Activated CD4-positive, alpha-beta T cell treated with anti-CD3 and anti-CD28 coated beads for 4 hours (primary cell): ENCODE measurements at regions not wholly inside any gene's neighbourhood (a gene's known extent, or its start where the extent isn't known, plus 50 kb on each side); places are given as distances from the start of the nearest gene placed in this dataset.

Source experiments
- DNase-seq, 2 donors: peaks; one replicate each; pipeline ENCODE4 v3.0.0-alpha.2; 2020

GRCh38 chr2:43127208-43127940, 99.0 kb downstream of the ZFP36L2 start:
- peak; percentile 91 to 93 for DNase-seq

- no peak for DNase-seq
Observed at GRCh38 chr2:43126817-43127207, 99.6 kb downstream of the ZFP36L2 start.

GRCh38 chr2:43125090-43125998, 101.1 kb downstream of the ZFP36L2 start:
- no peak for DNase-seq

- DNase-seq: no peak
Observed at GRCh38 chr2:43124687-43125057, 101.7 kb downstream of the ZFP36L2 start.

- no peak for DNase-seq
Observed at GRCh38 chr2:43123981-43124686, 102.3 kb downstream of the ZFP36L2 start.

- no peak for DNase-seq
Observed at GRCh38 chr2:43123486-43123885, 102.9 kb downstream of the ZFP36L2 start.

GRCh38 chr2:43123028-43123427, 103.4 kb downstream of the ZFP36L2 start:
- no peak for DNase-seq

- DNase-seq: no peak
Observed at GRCh38 chr2:43121580-43122314, 104.7 kb downstream of the ZFP36L2 start.

GRCh38 chr2:43119303-43119702, 107.1 kb downstream of the ZFP36L2 start:
- DNase-seq: no peak

- no peak for DNase-seq
Observed at GRCh38 chr2:43117521-43118143, 108.8 kb downstream of the ZFP36L2 start.

- DNase-seq: no peak
Observed at GRCh38 chr2:43116988-43117387, 109.4 kb downstream of the ZFP36L2 start.

GRCh38 chr2:43115881-43116280, 110.5 kb downstream of the ZFP36L2 start:
- DNase-seq: no peak

GRCh38 chr2:43114210-43114609, 112.2 kb downstream of the ZFP36L2 start:
- no peak for DNase-seq

- DNase-seq: no peak
Observed at GRCh38 chr2:43111788-43112554, 114.4 kb downstream of the ZFP36L2 start.

GRCh38 chr2:43110442-43110871, 115.9 kb downstream of the ZFP36L2 start:
- DNase-seq: no peak

GRCh38 chr2:43109261-43109743, 117.1 kb downstream of the ZFP36L2 start:
- no peak for DNase-seq

GRCh38 chr2:43107679-43108078, 118.7 kb downstream of the ZFP36L2 start:
- DNase-seq: no peak

- DNase-seq: no peak
Observed at GRCh38 chr2:43106559-43107527, 119.6 kb downstream of the ZFP36L2 start.

- no peak for DNase-seq
Observed at GRCh38 chr2:43105586-43106558, 120.5 kb downstream of the ZFP36L2 start.
